NCI-H1694 treated with DMSO at 0.1 percent for 48 hours (cell line): ENCODE measurements at regions not wholly inside any gene's neighbourhood (a gene's known extent, or its start where the extent isn't known, plus 50 kb on each side); places are given as distances from the start of the nearest gene placed in this dataset.

Experiments
- DNase-seq: peaks from one replicate; lab custom pipeline; 2025; lab: John Stamatoyannopoulos, UW

- no peak for DNase-seq
These were observed 1523.5 kb downstream of the AACS start for GRCh38 chr12:126588586-126589249.

DNA sequence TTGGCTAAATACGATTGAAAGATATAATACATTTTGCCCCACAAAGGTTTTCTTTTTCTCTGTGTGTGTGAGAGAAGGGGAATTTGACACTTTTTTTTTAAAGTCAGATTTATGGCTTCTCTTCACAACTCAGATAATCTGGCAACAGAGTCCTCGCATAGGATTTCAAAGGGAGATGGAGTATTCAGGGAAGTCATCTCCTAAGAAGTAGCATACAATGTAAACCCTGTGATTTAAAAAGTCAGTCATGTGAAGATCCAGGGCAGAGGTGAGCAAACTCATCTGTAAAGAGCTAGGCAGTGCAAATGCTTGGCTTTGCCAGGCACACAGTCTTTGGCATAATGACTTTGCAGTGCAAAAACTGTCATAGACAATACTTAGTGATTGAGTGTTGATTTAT lies 1526.3 kb downstream of the AACS start:
- no peak for DNase-seq

DNA sequence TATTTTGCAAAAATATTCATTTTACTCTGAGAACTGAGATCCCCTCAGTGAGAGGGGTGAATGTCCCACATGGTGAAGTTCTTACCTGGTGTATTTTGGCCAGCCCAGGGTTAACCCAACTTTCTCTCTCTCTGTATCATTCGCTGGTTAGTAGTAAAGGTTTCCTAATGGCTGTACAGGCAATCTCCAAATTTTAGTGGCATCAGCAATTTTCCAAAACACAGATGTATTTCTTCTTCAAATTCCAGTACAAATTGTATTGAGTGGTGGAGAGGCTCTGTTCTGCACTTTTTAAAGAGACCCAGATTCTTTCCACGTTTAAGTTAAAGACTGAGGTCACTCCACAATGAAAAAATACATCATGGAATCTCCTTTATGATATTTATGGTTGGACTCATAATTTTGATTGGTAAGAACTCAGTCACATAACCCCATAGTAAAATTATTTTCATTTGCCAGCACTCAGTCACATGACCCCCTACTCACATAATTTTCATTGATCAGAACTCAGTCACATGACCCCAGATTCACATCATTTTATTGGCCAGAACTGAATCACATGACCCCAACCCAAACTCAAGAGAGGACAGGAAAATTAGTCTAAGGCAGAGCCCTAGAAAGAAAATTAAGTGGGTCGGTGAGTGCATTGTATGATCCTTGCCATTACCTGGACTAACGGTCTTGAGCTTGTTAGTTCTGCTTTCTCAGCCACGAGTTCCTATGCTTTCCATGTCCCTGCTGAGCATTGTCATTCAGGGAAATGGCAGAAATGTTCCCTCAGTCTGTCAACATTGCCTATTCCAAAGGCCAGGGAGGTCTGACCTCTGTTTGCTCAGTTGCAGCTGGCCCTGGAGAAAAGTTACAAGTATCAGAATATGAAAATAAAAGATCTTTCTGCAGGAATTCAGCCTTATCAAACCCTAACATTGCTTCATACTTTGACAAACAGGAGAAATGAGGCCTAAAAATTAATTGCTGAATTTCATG lies 1536.2 kb downstream of the AACS start:
- DNase-seq: no peak

DNA sequence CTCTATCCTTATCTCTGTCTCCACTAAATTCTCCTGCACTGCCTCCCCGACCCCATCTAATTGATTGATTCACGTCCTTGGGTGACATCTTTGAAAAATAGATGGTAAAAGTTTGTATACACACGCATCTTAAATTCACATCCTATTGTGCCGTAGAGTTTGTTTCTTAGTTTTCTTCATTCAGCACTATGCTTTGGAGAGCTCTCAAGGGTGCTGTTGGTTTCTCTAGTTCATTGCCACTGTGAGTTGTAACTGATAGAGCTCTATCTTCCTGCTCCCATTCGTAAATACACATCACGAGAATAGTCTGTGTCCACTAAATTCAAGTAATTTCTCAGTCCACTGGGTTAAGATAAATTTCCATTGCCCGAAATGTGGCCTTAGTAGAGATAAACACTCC lies 1537.4 kb downstream of the AACS start:
- DNase-seq: no peak

DNA sequence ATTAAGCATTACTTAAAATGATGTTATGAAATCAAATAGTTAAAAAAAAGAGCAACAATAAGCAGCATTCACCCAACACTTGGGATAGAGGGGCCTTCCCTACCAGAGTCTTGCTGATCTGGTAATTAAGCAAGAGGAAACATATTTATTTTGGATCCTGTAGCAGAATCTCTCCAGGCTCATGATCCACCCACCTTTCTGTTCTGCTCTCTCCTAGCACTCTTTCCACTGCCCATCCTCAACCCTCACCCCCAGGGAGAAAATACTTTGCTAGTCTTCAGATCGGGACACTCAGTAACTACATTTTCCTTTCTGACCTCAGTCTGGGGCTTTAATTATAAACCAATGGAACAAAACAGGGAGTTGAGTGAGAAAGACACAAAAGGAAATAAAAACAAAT lies 1541.9 kb downstream of the AACS start:
- no peak for DNase-seq

GRCh38 chr12:126607867-126608266 lies 1542.6 kb downstream of the AACS start:
- DNase-seq: no peak

DNA sequence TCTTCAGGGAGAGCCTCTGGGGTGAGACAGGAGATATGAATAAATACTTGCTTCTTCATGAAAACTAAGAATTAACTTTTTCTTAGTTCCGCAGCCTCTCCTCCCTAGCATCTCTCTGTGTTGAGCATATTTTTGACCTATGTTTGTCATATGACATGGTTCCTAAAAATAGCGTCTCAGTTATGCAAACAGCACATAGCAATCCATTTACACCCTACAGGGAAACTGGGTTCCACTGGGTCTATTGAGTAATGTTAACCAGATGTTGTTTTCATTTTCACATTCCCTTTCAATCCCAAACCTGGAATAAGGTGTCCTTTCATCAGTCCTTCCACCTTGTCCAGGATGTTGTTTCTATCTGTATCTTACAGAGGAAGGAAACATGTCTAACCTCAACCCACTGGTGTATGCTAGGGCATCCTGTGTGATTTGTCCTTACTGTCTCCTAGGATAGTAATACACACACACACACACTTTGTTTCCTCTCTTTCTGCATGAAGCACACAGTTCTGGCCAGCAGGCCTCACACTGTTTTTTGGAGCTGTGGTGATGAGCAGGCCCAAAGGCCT lies 1543.5 kb downstream of the AACS start:
- DNase-seq: no peak

GRCh38 chr12:126616441-126616840 lies 1551.2 kb downstream of the AACS start:
- DNase-seq: no peak

- no peak for DNase-seq
These were observed 1552.1 kb downstream of the AACS start for GRCh38 chr12:126617312-126617711.

- no peak for DNase-seq
These were observed 1562.4 kb downstream of the AACS start for GRCh38 chr12:126627596-126627995.

DNA sequence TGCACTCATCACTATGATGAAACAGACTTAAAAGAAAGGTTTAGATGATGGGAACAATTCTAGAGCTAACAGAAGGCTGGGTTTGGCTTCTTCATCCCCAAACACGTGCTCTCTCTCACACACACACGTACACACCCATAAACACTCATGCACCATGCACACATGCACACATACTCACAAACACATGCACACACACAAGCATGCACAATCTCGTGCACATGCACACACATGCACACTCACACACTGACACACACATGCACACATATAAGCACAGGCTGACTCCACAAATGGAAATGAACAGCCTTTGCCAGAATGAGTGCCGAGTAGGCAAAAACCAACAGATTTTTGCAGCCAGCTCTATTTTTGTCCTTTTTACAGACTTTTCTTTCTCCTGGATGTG lies 1571.6 kb downstream of the AACS start:
- no peak for DNase-seq

DNA sequence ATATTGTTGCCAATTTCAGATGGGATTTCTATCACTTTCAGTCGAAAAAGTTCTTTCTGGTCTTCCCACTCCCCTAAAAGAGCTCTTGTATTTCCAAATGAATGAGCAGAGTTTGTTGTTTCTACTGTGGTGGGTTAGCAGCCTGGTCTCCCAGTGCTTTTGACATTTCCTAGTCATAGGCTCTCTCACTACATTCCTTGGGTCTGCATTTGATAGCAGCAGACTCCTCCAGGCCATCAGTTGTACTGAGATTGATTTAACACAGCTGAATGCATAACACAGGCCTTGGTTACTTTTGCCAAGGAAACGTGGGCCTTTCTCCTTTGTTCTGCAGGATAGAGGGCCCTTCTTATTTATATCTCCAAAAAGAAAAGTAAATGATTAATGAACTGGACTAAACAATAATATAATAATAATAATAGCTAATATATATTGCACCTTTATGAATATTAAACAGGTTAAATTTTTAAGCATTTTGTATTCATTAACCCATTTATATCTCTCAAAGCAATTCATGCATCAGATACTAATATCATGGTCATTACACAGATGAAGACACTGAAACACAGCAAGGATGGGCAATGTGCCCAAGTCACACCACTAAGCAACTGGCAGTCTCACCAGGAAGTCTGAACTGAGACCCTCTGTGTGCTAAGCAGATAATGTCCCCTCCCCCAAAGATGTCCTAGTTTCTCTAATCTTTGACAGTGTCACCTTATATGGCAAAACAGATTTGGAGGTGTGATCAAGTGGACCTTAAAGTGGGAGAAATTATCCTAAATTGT lies 1579.2 kb downstream of the AACS start:
- DNase-seq: no peak

DNA sequence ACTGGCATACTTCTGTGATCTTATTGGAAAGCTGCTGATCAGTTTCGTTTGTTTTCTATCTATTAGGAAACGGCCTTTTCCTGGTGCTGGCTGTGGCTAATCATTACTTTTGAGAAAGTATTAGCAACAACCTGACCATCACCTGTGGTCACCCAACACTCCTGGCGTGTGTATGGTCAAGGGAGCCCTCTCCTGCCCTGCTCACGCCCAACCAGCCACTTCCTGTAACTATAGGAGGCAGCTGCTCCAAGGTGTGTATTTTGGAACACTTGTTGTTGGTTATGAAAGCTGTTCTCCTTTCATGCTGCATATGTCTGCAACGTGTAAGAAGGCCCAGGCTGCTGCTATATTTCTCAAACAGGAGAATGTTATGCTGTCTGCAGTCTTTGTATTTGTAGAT lies 1582.8 kb downstream of the AACS start:
- no peak for DNase-seq

- no peak for DNase-seq
These were observed 1585.9 kb downstream of the AACS start for GRCh38 chr12:126651133-126651532.

DNA sequence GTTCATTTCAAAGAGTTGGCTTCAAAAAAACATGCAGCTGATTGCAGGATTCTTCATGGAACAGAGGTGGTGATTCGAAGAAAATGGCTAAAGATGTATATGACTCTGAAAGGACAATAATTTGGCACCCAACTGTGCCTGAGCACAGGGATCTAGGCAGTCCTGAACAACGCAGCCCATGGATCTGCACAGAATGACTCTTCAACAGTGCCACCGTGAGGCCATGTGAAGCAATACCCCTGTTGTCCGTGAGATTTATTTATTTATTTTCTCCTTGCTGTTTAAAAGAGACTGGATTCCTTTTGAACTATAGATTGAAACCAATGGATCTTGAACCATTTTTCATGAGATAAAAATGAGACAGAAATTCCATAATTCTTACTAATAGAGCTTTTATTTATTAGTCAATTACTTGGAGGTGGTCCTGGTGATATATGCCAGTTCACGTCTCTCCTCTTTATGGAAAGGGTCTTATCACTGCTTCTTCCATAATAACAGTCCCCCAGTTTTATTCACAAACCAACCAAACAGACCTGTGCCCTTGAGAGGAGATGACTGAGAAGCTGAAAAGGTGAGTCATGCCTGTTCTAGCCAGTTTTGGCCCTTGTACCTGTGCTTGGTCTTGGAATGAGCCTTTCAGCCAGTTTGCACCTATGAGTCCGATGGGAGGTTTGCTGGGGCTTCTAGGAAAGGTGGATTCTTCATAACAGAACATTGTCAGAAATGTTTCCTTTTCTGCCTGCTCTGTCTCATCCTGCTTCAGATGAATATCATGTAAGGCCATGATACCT lies 1598.3 kb downstream of the AACS start:
- no peak for DNase-seq

DNA sequence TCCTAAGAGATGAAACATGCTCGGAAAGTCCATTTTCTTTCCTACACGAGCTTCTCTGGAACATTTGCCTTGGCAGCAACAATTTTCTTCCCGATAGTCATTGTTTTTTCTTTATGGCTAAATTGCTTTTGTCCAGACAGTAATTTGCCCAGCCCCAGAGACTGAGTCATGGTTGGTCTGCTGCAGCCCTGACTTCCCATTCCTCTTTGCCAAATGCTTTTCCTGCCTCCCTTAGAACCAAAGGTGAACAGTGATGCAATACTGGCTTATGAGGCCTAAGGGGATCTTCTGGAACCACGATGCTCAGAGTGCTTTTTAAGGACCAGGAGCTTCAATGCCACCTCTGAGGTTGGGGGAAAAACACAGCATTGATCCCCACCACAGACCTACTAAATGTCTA lies 1599.6 kb upstream of the TMEM132C start:
- DNase-seq: no peak

DNA sequence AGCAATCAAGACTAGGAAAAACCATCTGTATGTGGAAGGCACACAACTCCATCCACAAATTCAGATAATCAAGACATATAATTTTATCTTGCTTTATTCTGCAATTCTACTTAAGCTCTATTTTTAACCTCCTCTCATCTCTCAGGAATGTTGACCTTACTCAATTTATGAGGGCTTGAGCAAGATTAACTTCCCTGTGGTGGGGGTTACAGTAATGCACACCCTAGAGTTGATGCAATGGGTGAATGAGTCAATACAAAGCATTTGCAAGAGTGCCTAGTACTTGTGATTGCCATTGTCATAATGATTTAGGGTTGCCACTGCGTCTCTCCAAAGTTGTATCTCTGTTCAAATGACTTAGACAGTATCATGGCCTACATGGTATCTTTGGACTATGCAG lies 1598.4 kb upstream of the TMEM132C start:
- no peak for DNase-seq

- no peak for DNase-seq
These were observed 1598.0 kb upstream of the TMEM132C start for GRCh38 chr12:126668961-126669360.

GRCh38 chr12:126676434-126676833 lies 1590.5 kb upstream of the TMEM132C start:
- DNase-seq: no peak

DNA sequence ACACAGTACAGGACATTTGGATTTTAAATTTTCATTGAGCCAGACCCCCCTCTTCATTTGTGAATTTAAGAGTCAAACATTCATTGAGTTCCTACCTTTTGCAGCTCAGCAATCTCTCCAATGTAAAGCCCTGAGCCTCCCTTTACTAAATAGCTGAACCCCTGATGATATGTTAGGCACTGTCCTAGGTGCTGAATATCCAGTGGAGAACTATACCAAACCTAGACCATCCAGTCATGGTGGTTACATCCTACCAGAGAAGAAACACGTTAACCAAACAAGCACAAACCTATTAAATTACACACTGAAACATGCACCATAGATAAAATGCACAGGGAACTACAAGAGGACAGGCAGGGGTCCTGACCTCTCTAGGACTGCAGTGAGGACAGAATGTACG lies 1585.3 kb upstream of the TMEM132C start:
- no peak for DNase-seq

DNA sequence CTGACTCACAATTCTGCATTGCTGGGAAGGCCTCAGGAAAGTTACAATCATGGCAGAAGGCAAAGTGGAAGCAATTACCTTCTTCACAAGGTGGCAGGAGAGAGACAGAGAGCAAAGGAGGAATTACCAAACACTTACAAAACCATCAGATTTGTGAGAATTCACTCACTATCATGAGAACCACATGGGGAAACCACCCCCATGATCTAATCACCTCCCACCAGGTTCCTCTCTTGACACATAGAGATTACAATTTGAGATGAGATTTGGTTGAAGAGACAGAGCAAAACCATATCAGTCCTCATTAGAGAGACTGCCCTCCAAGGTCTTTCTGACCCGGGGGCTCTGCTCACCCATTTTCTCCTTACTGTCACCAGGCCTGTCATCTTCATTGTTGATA lies 1582.3 kb upstream of the TMEM132C start:
- no peak for DNase-seq
